ENCODE measurements at regions not wholly inside any gene's neighbourhood (a gene's known extent, or its start where the extent isn't known, plus 50 kb on each side); places are given as distances from the start of the nearest gene placed in this dataset.

- no peak for DNase-seq (ENCODE audit: low read depth in 2 of 2)
- no peak for TF ChIP-seq CTCF (IDR thresholded peaks at IDR 0.05; ENCODE audit: low read depth, low read length)
- H3K4me3 ChIP-seq (replicated peaks in 1 of 2; ENCODE audit: low read depth in 2 of 2, low read length in 2 of 2) = no peak overlapping the region
These were observed 457.6 kb downstream of the TMEM182 start for GRCh38 chr2:103219398-103219797.

GRCh38 chr2:103222969-103223368 is 461.1 kb downstream of the TMEM182 start:
- DNase-seq (ENCODE audit: low read depth in 2 of 2) = no peak
- H3K4me3 ChIP-seq (replicated peaks in 1 of 2; ENCODE audit: low read depth in 2 of 2, low read length in 2 of 2) = no peak overlapping the region
- TF ChIP-seq CTCF (IDR thresholded peaks at IDR 0.05; ENCODE audit: low read depth, low read length) = no peak

- no peak for TF ChIP-seq CTCF (IDR thresholded peaks at IDR 0.05; ENCODE audit: low read depth, low read length)
- DNase-seq (ENCODE audit: low read depth in 2 of 2) = no peak
- no peak overlapping the region for H3K4me3 ChIP-seq (replicated peaks in 1 of 2; ENCODE audit: low read depth in 2 of 2, low read length in 2 of 2)
These were observed 469.0 kb downstream of the TMEM182 start for GRCh38 chr2:103230796-103231195.

- no peak for DNase-seq (ENCODE audit: low read depth in 2 of 2)
- TF ChIP-seq CTCF (IDR thresholded peaks at IDR 0.05; ENCODE audit: low read depth, low read length) = no peak
- no peak overlapping the region for H3K4me3 ChIP-seq (replicated peaks in 1 of 2; ENCODE audit: low read depth in 2 of 2, low read length in 2 of 2)
These were observed 471.0 kb downstream of the TMEM182 start for GRCh38 chr2:103232865-103233264.

- no peak for TF ChIP-seq CTCF (IDR thresholded peaks at IDR 0.05; ENCODE audit: low read depth, low read length)
- no peak overlapping the region for H3K4me3 ChIP-seq (replicated peaks in 1 of 2; ENCODE audit: low read depth in 2 of 2, low read length in 2 of 2)
- no peak for DNase-seq (ENCODE audit: low read depth in 2 of 2)
These were observed 471.9 kb downstream of the TMEM182 start for GRCh38 chr2:103233691-103234090.

GRCh38 chr2:103235283-103235682 is 473.5 kb downstream of the TMEM182 start:
- TF ChIP-seq CTCF (IDR thresholded peaks at IDR 0.05; ENCODE audit: low read depth, low read length) = no peak
- DNase-seq (ENCODE audit: low read depth in 2 of 2) = no peak
- no peak overlapping the region for H3K4me3 ChIP-seq (replicated peaks in 1 of 2; ENCODE audit: low read depth in 2 of 2, low read length in 2 of 2)

GRCh38 chr2:103249462-103249861 is 487.6 kb downstream of the TMEM182 start:
- H3K4me3 ChIP-seq (replicated peaks in 1 of 2; ENCODE audit: low read depth in 2 of 2, low read length in 2 of 2) = no peak overlapping the region
- DNase-seq (ENCODE audit: low read depth in 2 of 2) = no peak
- TF ChIP-seq CTCF (IDR thresholded peaks at IDR 0.05; ENCODE audit: low read depth, low read length) = no peak
